ENCODE measurements at regions not wholly inside any gene's neighbourhood (a gene's known extent, or its start where the extent isn't known, plus 50 kb on each side); places are given as distances from the start of the nearest gene placed in this dataset.
"Not testable (repeated sequence)": the region's sequence is repeated elsewhere in the genome, so short reads cannot be mapped to it uniquely, and the experiment has no call there.

DNA sequence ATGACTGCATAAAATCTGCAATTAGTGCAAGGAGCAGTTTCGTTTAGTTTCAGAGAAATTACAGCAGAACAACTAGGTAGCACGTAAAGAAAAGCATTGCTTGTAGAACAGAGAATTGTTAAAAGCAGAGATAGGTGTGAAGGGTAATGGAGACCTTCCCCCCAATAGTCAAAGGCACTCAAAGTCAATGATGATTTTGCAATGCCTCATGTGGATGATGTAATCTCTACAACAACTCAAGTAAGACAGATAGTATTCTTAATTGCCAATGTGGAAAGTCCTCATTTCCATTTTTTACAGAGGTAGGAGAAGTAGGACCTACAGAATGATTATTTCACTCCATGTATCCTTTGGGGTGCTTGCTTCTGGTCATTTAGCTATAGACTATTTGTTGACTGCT, 94.3 kb upstream of the GNAI1 start:
- TF ChIP-seq, protein P1, sequence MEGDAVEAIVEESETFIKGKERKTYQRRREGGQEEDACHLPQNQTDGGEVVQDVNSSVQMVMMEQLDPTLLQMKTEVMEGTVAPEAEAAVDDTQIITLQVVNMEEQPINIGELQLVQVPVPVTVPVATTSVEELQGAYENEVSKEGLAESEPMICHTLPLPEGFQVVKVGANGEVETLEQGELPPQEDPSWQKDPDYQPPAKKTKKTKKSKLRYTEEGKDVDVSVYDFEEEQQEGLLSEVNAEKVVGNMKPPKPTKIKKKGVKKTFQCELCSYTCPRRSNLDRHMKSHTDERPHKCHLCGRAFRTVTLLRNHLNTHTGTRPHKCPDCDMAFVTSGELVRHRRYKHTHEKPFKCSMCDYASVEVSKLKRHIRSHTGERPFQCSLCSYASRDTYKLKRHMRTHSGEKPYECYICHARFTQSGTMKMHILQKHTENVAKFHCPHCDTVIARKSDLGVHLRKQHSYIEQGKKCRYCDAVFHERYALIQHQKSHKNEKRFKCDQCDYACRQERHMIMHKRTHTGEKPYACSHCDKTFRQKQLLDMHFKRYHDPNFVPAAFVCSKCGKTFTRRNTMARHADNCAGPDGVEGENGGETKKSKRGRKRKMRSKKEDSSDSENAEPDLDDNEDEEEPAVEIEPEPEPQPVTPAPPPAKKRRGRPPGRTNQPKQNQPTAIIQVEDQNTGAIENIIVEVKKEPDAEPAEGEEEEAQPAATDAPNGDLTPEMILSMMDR (IDR thresholded peaks at IDR 0.05): no peak
- DNase-seq (ENCODE audit: low spot score) (no peak), ATAC-seq (ENCODE audit: low FRiP score) (no peak)

DNA sequence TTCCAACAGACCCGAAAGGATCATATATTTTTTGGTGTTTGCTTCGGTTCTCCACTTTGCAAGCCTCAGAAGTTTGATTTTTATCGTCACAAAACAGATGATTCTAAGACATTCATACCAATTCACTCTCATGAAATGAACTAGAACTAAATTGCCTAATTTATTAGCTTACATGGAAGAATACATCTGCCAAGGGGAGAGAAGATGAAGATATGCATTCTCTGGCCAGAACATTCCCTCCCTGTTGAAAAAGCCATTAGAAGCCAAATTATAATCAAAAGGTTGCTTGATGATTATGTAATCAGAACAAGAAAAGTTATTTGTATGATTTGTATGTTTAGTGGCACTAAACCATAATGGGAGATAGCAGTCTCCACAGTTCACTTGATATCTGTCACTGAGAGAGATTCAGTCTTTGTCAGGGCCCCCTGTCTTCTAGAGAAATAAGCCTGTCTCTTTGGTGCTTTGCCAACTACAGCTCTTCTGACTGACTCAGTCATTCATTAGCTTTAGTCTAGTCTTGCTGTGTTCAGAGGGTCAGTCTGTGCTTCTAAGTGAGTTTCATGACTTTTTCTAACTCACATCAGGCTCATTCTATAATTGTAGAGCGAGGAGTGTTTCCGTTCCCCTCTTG, 95.3 kb upstream of the GNAI1 start:
- ATAC-seq (ENCODE audit: low FRiP score): peak; percentile 87

DNA sequence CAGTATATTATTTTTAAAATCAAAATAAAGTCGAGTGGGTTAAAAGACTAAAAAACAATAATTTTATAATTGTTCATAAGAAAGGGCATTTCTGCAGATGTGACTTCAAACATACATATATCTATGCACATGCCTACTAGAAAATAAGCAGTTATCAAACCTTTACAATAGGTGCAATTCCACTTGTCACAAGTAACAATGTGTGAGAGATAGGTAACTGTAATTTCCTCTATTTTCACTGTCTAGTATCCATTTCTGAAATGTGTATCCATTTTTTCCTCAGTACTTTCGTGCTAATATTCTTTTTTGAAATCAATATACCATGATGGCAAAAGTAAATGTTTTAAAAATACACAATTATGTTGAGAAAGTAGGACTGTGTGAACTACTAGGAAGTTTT, 96.9 kb upstream of the GNAI1 start:
- ATAC-seq (ENCODE audit: low FRiP score) (no peak), DNase-seq (ENCODE audit: low spot score) (no peak)
- TF ChIP-seq, protein P1 (IDR thresholded peaks at IDR 0.05): no peak

More for the DNA sequence above, 95.3 kb upstream of the GNAI1 start:
- TF ChIP-seq, protein P1 (IDR thresholded peaks at IDR 0.05): no peak
- no peak for DNase-seq (ENCODE audit: low spot score)

DNA sequence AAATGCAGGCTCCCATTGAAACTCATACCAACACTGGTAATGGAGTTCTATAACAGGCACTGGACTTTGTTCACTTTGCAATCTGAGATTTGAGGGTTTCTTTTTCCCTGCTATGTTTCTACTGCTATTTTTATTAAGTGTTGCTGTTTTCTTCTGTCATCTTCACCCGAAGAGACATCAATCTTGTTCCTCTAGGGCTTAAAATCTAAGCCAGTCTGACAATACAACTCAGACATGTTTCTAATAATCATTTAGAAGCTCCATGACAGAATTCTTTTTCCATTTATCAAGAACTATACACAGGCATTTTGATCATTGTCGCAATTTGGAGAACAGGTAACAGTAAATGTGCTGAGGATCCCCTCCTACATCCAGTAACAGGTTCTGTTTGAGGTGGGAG, 98.5 kb upstream of the GNAI1 start:
- TF ChIP-seq, protein P1 (IDR thresholded peaks at IDR 0.05): no peak
- ATAC-seq (ENCODE audit: low FRiP score): no peak
- DNase-seq (ENCODE audit: low spot score): no peak

DNA sequence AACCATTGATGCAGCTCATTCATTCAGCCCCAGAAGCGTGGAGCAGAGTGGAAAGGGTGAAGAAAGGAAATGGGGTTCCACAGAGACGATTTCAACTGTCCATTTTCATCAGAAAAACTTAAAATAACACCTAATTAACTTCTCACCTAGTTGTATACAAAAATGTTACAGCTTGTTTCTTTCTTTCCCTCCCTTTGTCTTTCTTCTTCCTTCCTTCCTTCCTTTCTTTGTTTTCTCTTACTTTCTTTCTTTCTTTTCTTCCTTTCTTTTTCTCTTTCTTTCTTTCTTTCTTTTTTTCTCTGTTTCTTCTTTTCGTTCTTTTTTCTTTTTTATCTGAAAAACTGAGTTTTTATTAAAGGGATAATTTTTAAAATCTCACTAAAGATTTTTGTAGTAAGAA, 105.9 kb upstream of the GNAI1 start:
- no peak for ATAC-seq (ENCODE audit: low FRiP score)
- TF ChIP-seq, protein P1 (IDR thresholded peaks at IDR 0.05): no peak

DNA sequence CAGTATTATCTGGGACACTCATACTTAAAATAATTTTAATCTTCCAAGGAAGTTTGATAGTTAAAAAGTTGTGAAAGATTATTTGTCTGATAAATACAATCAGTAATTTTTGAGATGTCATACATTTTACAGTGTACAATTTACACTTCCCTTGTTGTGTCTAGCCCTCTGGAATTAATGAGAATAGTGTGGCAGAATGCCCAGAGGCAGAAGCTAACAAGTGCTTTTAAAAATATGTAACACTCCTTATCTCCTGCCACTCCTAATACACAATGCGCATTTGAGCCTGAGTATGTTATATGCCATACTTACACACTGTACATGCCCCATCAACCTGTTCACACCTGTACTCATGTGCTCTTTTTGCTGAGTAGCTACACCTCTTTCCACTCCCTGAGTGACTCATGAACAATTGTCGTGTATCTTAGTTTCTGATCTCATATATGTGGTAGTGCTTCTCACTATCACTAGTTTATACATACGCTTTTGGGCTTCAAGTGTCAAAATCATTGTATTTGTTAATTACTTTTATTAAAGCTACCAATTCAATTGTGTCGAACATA, 106.9 kb upstream of the GNAI1 start:
- DNase-seq (ENCODE audit: low spot score): no peak
- TF ChIP-seq, protein P1 (IDR thresholded peaks at IDR 0.05): no peak
- ATAC-seq (ENCODE audit: low FRiP score): no peak

More for the DNA sequence above, 105.9 kb upstream of the GNAI1 start:
- no peak for DNase-seq (ENCODE audit: low spot score)

DNA sequence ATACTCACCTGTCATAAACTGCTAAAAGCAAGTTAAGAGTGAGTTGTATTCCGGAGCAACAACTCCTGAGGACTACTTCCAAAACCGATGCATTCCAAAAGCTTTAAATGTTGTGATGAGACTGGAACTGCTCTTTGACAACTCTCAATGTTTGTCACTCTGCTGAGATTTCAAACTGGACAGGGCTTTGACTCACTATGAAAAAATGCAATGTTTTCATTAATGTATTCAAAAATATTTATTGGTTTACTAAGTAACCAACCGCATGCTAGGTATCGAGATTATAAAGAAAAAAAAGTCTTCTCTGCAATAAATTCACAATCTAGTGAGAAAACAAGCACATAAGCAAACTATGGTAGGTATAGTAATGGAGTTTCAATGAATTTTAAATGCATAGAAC, 107.9 kb upstream of the GNAI1 start:
- TF ChIP-seq, protein P1 (IDR thresholded peaks at IDR 0.05): no peak
- ATAC-seq (ENCODE audit: low FRiP score) (no peak), DNase-seq (ENCODE audit: low spot score) (no peak)

DNA sequence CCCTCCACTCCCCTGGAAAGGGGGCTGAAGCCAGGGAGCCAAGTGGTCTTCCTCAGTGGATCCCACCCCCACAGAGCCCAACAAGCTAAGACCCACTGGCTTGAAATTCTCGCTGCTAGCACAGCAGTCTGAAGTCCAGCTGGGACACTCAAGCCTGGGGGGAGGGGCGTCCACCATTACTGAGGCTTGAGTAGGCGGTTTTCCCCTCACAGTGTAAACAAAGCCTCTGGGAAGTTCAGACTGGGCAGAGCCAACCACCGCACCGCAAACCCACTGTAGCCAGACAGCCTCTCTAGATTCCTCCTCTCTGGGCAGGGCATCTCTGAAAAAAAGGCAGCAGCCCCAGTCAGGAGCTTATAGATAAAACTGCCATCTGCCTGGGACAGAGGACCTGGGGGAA, 114.4 kb upstream of the GNAI1 start:
- ATAC-seq (ENCODE audit: low FRiP score): not testable (repeated sequence)

DNA sequence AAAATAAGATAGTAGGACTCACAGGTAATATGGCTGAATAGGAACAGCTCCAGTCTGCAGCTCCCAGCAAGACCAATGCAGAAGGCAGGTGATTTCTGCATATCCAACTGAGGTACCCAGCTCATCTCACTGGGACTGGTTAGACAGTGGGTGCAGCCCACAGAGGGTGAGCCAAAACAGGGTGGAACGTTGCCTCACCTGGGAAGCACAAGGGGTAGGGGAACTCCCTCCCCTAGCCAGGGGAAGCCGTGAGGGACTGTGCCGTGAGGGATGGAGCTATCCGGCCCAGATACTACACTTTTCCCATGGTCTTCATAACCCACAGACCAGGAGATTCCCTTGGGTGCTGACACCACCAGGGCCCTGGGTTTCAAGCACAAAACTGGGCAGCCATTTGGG, 114.8 kb upstream of the GNAI1 start:
- ATAC-seq (ENCODE audit: low FRiP score): not testable (repeated sequence)

More for the DNA sequence above, 114.4 kb upstream of the GNAI1 start:
- DNase-seq (ENCODE audit: low spot score): not testable (repeated sequence)

More for the DNA sequence above, 114.8 kb upstream of the GNAI1 start:
- not testable (repeated sequence) for DNase-seq (ENCODE audit: low spot score)

Measured in omental fat pad (tissue), 3 donors.